ENCODE measurements at regions not wholly inside any gene's neighbourhood (a gene's known extent, or its start where the extent isn't known, plus 50 kb on each side); places are given as distances from the start of the nearest gene placed in this dataset.

GRCh38 chr7:47636433-47637175 is 54.7 kb upstream of the TNS3 start:
- DNase-seq (ENCODE audit: low read depth): no peak

DNA sequence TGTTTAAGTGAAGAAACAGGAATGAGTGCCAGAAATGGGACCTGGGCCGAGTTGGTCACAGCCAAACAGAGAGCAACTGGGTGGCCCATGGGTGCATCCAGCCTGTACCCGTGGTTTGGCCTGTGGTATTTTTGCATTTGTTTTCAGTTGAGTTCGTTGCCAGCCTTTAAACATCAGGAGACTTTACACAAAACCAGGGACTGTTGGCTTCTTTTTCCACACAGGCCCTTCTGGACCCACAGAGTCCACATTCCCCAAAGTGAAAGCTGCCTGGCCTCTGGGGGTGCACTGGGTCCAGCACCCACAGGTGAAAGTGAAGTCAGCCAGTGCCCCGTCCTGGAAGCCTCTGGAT is 54.1 kb upstream of the TNS3 start:
- no peak for DNase-seq (ENCODE audit: low read depth)

- DNase-seq (ENCODE audit: low read depth): no peak
Observed at GRCh38 chr7:47635091-47636080, 53.5 kb upstream of the TNS3 start.

- DNase-seq (ENCODE audit: low read depth): no peak
Observed at GRCh38 chr7:47634273-47634672, 52.4 kb upstream of the TNS3 start.

DNA sequence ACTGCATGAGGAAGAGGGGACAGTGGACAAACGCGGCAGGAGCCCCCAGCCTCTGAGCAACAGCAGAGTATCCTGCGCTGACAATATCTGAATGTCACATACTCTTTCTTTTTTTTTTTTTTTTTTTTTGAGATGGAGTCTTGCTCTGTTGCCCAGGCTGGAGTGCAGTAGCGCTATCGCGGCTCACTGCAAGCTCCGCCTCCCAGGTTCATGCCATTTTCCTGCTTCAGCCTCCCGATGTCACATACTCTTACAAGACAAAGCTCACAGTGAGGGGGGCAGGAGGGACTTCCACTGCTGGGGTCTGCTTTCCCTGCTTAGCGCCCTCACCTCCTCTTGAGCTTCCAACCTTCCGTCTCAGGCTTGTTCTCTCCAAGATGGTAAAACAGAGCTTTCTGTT is 51.2 kb upstream of the TNS3 start:
- DNase-seq (ENCODE audit: low read depth): no peak

Data from forelimb muscle (tissue), 1 donor.